Activated T-cell treated with anti-CD3 and anti-CD28 coated beads, Interleukin-2, amount 50 U/mL, for 4 hours (primary cell): ENCODE measurements at regions not wholly inside any gene's neighbourhood (a gene's known extent, or its start where the extent isn't known, plus 50 kb on each side); places are given as distances from the start of the nearest gene placed in this dataset.
"Not testable (repeated sequence)": the region's sequence is repeated elsewhere in the genome, so short reads cannot be mapped to it uniquely, and the experiment has no call there.

ENCODE experiments used
- ATAC-seq, 2 donors: fragments of 200-7000 bp; cut with Tn5 transposase; one replicate each; pipeline ENCODE4 v1.10.0; 2021
- DNase-seq: peaks from one replicate; pipeline ENCODE4 v3.0.0-alpha.2; 2020
- H3K27me3 Mint-ChIP-seq: one replicate; pipeline ENCODE4 v1.8.0; 2021; ENCODE audit warnings: low read depth, mixed read lengths
- H3K36me3 Mint-ChIP-seq: one replicate; pipeline ENCODE4 v1.8.0; 2022; ENCODE audit warnings: mixed read lengths; ENCODE audit not compliant: insufficient read depth
- H3K4me1 Mint-ChIP-seq: one replicate; pipeline ENCODE4 v1.8.0; 2021; ENCODE audit warnings: low read depth, mixed read lengths
- H3K4me3 Mint-ChIP-seq: one replicate; pipeline ENCODE4 v1.8.0; 2021; ENCODE audit warnings: mild to moderate bottlenecking, moderate library complexity, mixed read lengths
- H3K9me3 Mint-ChIP-seq: one replicate; pipeline ENCODE4 v1.8.0; 2021; ENCODE audit warnings: mixed read lengths

DNA sequence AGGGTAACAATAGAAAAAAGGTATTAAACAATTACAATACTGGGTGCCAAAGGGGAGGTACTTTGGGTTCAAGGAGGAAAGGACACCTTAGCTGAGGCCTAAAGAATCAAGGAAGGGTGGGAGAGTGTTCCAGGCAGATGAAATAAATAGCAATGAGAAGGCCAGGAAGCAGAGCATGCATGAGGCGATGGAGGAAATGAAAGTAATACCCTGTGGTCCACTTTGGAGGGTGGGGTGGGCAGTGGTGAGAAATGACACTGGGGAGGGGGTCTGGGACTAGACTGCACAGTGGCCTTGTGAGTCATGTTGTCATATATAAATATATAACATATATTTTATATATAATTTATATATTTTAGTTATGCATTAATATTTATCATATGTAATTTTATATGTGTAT lies 55.9 kb downstream of the BHLHE40 start:
- Mint-ChIP-seq H3K9me3 (no peaks in the 10 kb centered on the region), H3K4me1 (peaks cover 17% of the 10 kb centered on the region), H3K4me3 (no peak overlapping the region), H3K27me3 (no peaks in the 10 kb centered on the region), H3K36me3 (no peaks in the 10 kb centered on the region)
- ATAC-seq (no peak), DNase-seq (no peak)

DNA sequence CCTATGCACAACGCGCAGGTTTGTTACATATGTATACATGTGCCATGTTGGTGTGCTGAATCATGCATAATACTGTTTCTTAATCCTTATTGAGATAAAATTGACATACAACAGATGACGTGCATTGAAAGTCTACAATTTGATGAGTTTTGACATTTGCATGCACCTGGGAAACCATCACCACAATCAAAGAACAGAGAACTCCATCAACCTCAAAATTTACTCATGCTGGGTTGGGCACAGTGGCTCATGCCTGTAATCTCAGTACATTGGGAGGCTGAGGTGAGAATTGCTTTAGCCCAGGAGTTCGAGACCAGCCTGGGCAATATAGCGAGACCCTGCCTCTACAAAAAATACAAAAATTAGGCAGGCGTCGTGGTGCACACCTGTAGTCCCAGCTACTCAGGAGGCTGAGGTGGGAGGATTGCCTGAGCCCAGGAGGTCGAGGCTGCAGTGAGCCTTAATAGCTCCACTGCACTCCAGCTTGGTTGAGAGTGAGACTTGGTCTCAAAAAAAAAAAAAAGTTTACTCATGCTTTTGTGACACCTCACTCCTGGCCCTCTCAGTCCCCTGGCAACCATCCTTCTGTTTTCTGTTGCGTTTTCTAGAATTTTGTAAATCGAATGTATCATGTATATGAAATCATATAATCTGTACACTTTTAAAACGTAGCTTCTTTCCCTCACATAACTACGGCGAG lies 56.6 kb downstream of the BHLHE40 start:
- H3K4me1 Mint-ChIP-seq = peaks cover 17% of the 10 kb centered on the region
- no peak for ATAC-seq
- H3K36me3 Mint-ChIP-seq = no peaks in the 10 kb centered on the region

DNA sequence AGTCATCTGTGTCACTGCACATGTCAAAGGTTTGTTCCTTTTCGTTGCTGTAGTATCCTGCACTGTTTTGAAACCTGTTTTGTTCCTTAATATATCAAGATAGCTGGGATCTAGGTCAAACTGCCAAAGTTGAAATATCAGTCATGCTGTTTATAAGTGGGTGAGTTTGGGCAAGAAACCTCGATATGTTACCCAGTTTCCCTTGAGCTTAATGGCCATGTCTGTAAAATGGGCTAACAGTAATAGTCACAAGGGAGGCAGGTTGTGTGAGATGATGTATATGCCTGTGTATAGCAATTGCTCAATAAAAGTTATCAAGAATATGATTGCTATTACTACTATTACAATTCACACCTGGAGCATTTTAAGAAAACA lies 57.1 kb downstream of the BHLHE40 start:
- no peak for DNase-seq
- no peak for ATAC-seq
- Mint-ChIP-seq H3K9me3 (no peaks in the 10 kb centered on the region), H3K4me1 (peaks cover 17% of the 10 kb centered on the region), H3K36me3 (no peaks in the 10 kb centered on the region), H3K4me3 (no peak overlapping the region), H3K27me3 (no peaks in the 10 kb centered on the region)

More for the DNA sequence above, 56.6 kb downstream of the BHLHE40 start:
- Mint-ChIP-seq H3K4me3 (no peak overlapping the region), H3K27me3 (no peaks in the 10 kb centered on the region), H3K9me3 (no peaks in the 10 kb centered on the region)
- no peak for DNase-seq

DNA sequence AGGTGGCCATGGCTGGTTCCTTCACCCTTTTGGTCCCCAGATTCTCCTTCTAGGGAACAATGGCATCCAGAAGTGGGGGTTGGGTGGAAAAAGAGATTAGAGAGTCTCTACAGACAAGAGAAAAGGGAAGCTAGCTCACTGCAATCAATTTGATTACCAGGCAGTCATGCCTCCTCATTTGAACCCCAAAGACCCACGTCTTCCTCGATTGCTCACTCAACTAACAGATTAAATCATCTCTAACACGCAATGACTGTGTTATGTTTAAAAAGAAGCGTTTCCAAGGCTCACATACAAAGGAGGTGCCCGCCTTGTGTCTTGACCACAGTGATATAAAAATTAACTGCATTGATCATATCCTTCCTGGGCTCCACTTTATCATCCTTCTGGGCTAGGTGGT lies 57.6 kb downstream of the BHLHE40 start:
- no peak for DNase-seq
- Mint-ChIP-seq H3K4me3 (no peak overlapping the region), H3K4me1 (peaks cover 17% of the 10 kb centered on the region), H3K27me3 (no peaks in the 10 kb centered on the region), H3K36me3 (no peaks in the 10 kb centered on the region), H3K9me3 (no peaks in the 10 kb centered on the region)
- no peak for ATAC-seq

DNA sequence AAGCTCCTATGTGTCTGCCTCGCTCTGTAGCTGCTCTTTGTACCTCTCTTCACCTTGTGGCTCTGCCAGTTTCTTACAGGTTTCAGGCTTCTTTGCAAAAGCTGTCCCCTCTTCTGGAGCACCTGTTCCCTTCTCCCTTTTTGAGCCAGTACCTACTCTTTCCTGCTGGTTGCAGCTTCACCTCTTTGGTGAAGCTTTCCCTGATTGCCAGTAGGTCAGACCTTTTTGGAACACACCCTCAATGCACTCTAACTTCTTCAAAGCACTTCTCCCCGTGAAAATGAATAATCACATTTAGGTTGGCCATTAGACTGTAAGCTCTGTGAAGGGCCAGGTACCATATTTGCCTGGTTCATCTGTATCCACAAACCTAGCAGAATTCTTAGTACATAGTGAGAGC lies 60.3 kb downstream of the BHLHE40 start:
- H3K27me3 Mint-ChIP-seq = no peaks in the 10 kb centered on the region
- no peak for ATAC-seq
- DNase-seq = no peak
- peaks cover 17% of the 10 kb centered on the region for H3K4me1 Mint-ChIP-seq
- no peaks in the 10 kb centered on the region for H3K9me3 Mint-ChIP-seq
- no peak overlapping the region for H3K4me3 Mint-ChIP-seq
- H3K36me3 Mint-ChIP-seq = no peaks in the 10 kb centered on the region

DNA sequence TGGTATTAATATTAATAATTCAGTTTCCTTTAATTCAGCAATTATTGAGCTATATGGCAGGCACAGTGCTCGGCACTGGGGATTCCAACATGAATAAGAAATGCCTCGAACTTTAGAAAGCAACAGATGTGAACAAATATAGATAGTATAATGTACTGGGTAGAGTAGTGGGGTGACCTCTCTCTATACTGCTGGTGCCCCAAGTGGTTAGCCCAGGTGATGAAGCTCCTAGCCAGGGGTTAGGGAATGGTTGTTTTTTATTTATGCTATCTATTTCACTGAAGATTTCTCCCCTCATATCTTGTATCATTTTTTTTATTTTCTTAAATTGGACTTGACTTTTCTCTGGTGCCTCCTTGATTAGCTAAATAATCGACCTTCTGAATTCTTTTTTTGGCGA lies 62.1 kb downstream of the BHLHE40 start:
- DNase-seq (no peak), ATAC-seq (no peak)
- no peak overlapping the region for H3K4me3 Mint-ChIP-seq
- H3K4me1 Mint-ChIP-seq = peaks cover 13% of the 10 kb centered on the region
- H3K27me3 Mint-ChIP-seq = no peaks in the 10 kb centered on the region
- H3K9me3 Mint-ChIP-seq = no peaks in the 10 kb centered on the region
- no peaks in the 10 kb centered on the region for H3K36me3 Mint-ChIP-seq

DNA sequence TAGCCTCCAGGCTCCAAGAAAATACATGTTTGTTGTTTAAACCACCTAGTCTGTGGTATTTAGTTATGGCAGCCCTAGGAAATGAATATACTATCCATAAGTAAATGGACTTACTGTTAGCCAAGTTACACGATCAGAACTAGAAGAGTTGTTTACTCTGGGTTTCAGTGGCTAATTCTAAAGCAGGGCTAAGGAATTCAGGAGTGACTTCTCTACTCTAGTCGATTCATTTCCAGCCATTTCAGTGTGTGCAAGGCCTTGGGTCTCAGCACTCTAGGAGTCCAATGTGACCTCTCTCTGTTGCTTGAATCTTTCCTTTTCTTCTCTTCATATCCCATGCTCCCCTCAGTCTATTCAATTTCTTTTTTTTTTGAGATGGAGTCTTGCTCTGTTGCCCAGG lies 66.7 kb downstream of the BHLHE40 start:
- DNase-seq (no peak), ATAC-seq (no peak)
- Mint-ChIP-seq H3K36me3 (no peaks in the 10 kb centered on the region), H3K4me3 (no peak overlapping the region), H3K9me3 (peaks cover 7% of the 10 kb centered on the region), H3K4me1 (no peaks in the 10 kb centered on the region), H3K27me3 (no peaks in the 10 kb centered on the region)

DNA sequence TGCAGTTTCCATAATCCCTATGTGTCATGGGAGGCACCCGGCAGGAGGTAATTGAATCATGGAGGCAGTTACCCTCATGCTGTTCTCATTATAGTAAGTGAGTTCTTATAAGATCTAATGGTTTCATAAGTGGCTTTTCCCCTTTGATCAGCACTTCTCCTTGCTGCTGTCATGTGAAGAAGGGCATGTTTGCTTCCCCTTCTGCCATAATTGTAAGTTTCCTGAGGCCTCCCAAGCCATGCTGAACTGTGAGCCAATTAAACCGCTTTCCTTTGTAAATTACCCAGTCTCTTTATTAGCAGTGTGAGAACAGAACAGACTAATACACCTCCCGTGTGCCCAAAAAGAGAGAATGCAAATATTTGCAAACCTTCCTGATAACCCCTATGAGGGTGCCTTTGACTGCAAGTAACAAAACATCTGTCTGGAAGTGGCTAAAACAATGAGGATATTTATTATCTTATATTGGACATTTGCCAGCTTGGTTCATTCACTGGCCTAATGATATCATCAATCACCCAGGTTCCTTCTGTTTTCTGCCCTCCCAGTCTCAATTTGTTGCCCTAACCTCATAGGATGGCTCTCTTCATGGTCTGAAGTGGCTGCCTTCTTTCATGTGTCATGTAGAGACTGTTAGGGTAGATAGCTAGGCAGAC lies 68.7 kb downstream of the BHLHE40 start:
- Mint-ChIP-seq H3K9me3 (peaks cover 7% of the 10 kb centered on the region), H3K4me1 (no peaks in the 10 kb centered on the region), H3K36me3 (no peaks in the 10 kb centered on the region), H3K4me3 (no peak overlapping the region), H3K27me3 (no peaks in the 10 kb centered on the region)
- ATAC-seq (no peak), DNase-seq (no peak)

DNA sequence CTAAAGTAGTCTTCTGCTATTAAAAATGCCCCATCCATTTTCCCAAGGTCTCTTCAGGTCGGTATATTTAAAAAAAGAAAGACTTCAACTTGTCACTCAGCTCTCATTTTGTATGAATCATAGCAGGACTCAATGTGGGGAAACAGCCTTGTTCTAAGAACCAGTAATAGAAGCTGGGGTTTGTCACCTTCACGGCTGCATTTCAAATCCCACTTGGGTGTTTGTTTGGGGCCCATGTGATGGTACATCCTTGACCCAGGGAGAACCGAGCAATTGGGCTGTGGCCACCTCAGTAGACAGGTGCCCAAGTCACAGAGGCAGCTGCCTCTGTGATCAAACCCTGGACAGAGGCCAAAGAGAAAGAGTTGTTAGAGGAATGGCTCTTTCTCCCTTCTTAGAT lies 70.3 kb upstream of the ARL8B start:
- Mint-ChIP-seq H3K27me3 (no peaks in the 10 kb centered on the region), H3K4me3 (no peak overlapping the region), H3K4me1 (peaks cover 6% of the 10 kb centered on the region), H3K36me3 (no peaks in the 10 kb centered on the region), H3K9me3 (peaks cover 7% of the 10 kb centered on the region)
- DNase-seq = no peak
- ATAC-seq = peak in 1 of 2 donors; percentile 46

DNA sequence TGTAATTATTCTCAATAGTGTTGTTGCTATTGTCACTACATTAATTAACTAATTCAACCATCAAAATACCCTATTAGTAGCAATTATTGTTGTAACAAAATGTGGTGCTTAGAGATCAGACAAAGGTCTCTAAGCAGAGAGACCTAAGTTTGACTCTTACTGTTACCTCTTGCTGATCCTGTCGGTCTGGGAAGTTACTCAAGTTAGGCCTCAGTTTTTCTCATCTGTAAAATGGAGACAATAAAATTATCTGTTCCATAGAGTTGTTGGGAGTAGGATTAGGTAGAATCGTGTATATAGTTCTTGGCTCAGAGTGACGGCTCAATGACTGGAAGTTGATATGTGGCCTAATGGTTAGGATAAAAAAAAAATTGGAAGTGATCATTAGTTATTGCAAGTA lies 69.8 kb upstream of the ARL8B start:
- ATAC-seq = no peak
- peaks cover 7% of the 10 kb centered on the region for H3K9me3 Mint-ChIP-seq
- no peaks in the 10 kb centered on the region for H3K27me3 Mint-ChIP-seq
- peaks cover 6% of the 10 kb centered on the region for H3K4me1 Mint-ChIP-seq
- no peak overlapping the region for H3K4me3 Mint-ChIP-seq
- H3K36me3 Mint-ChIP-seq = no peaks in the 10 kb centered on the region
- DNase-seq = no peak

DNA sequence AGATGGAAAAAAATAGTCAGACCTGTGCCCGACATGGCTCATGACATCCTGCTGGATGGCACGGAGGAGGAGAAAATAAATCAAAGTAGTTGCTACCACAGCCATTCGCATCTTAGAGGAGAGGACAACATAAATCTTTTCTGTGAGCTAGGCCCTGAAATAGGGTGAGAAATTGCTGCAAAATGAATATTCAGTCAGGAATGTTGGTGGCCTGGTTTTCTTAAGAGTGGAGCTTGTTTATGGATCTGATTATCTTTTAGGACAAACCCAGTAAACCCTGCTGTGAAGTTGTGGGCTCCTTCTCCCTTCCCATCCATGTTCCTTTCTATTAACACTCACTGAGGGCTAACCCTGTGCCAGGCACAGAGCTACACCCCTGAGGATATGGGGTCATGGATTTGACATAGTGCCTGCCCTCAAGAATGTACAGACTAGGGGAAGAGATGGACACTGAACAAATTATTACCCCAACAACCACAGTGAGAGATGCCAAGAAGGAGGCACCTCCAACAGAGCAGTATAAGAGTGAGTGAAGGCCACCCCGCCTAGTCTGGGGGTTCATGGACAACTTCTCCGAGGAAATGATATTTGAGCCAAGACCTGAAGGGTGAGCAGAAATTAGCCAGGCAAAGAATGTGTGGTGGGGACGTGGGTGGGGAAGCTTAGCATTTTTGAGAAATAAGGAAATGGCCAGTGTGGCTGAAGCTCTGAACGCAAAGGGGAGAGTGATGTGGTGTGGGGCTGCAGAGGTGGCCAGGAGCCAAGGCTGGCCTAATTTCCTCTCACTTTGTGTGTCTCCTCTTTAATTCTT lies 68.9 kb upstream of the ARL8B start:
- Mint-ChIP-seq H3K4me1 (peaks cover 6% of the 10 kb centered on the region), H3K27me3 (no peaks in the 10 kb centered on the region), H3K36me3 (no peaks in the 10 kb centered on the region), H3K4me3 (no peak overlapping the region), H3K9me3 (no peaks in the 10 kb centered on the region)
- DNase-seq (no peak), ATAC-seq (no peak)

DNA sequence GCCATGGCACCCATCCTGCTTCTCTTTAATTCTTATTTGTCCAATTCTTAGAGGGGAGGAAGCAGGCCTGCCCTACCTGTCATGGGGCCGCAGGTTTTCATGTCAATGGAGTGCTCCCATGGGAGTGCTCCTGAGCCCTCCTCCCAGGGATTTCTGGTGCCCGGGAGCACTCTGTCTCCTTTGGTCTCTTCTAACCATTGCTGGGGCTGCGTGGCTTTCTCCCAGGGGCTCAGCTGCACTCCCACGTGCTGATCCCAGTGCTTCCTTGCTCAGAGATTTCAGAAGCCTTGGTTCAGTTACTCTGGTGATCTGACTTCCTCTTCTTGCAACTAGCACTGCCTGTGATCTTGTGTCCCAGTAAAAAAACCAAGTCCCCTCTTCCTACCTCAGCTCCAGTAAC lies 68.0 kb upstream of the ARL8B start:
- DNase-seq (no peak), ATAC-seq (no peak)
- Mint-ChIP-seq H3K36me3 (no peaks in the 10 kb centered on the region), H3K4me3 (no peak overlapping the region), H3K9me3 (no peaks in the 10 kb centered on the region), H3K27me3 (no peaks in the 10 kb centered on the region), H3K4me1 (peaks cover 6% of the 10 kb centered on the region)

DNA sequence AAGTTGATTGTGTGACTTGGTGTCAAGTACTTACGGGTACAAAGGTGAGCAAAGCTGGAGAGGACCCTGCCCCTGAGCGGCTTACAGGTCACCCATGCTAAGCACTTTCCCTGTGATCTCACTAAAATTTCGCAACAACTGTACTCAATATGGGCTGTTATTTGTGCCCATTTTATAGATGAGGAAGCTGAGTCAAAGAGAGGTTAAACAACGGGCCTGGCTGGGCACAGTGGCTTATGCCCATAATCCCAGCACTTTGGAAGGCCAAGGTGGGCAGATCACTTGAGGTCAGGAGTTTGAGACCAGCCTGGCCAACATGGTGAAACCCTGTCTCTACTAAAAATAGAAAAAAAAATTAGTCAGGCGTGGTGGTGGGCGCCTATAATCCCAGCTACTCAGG lies 67.5 kb upstream of the ARL8B start:
- not testable (repeated sequence) for H3K36me3 Mint-ChIP-seq, H3K27me3 Mint-ChIP-seq, H3K4me1 Mint-ChIP-seq, ATAC-seq, H3K9me3 Mint-ChIP-seq, H3K4me3 Mint-ChIP-seq, DNase-seq

DNA sequence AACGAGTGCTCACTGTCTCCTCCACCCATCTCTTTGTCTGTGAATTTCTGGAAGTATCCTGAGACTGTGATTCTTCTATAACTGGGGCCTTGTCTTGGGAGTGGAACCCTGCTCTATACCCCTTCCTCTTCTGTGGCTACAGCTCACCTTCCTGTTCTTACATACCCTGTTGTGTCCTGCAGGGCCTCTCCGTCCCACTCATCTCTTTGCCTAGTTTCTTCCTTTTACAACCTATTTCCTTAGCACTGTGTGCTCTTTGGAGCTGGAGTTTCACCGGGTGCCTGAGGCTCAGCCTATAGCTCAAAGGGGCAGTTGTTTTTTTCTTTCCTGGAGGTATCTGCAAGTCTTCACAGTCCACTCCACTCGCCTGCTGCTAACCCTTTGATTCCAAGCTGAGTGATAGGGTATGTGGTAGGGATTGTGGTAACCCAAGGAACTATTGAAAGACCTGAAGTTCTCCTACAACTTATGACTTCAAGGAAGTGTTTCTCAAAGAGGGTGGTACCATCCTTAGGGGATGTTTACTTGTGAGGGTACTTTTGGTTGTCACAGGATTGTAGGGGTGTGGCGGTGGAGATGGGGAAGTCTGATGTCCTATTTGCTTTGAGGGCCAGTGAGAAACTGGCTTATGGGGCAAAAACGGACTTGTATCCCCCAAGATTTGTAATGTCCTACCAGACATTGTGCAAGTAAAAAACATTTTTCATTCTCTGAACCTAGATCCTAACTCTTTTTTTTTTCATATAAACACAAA lies 66.6 kb upstream of the ARL8B start:
- Mint-ChIP-seq H3K4me3 (no peak overlapping the region), H3K4me1 (peaks cover 6% of the 10 kb centered on the region), H3K27me3 (no peaks in the 10 kb centered on the region), H3K36me3 (no peaks in the 10 kb centered on the region), H3K9me3 (no peaks in the 10 kb centered on the region)
- no peak for ATAC-seq
- no peak for DNase-seq
